HG03045 (cell line): ENCODE measurements at regions not wholly inside any gene's neighbourhood (a gene's known extent, or its start where the extent isn't known, plus 50 kb on each side); places are given as distances from the start of the nearest gene placed in this dataset.

Experiments used
- ATAC-seq: cut with Tn5 transposase; IDR thresholded peaks from one replicate; pipeline ENCODE4 v1.9.1; 2021; ENCODE audit warnings: mild to moderate bottlenecking, moderate library complexity; ENCODE audit not compliant: unreplicated experiment

DNA sequence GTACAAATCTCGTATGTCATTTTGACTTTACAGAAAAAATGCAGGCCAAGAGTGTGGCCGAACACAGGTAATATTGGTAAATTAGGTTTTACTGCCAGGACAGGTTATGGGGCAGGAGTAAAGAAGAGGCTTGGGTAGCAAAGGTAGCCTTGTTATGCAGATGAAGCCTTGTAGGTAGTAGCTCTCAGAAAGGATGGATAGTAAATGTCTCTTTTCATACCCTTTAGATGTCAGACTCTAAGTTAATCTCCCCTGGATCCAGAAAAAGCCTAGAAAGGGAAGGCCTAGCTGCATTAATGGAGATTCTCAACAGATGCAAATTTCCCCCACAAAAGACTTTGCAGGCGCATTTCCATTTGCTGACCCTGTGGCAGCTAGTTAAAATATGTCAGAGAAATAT lies 1445.1 kb upstream of the CADM2 start:
- no peak for ATAC-seq

DNA sequence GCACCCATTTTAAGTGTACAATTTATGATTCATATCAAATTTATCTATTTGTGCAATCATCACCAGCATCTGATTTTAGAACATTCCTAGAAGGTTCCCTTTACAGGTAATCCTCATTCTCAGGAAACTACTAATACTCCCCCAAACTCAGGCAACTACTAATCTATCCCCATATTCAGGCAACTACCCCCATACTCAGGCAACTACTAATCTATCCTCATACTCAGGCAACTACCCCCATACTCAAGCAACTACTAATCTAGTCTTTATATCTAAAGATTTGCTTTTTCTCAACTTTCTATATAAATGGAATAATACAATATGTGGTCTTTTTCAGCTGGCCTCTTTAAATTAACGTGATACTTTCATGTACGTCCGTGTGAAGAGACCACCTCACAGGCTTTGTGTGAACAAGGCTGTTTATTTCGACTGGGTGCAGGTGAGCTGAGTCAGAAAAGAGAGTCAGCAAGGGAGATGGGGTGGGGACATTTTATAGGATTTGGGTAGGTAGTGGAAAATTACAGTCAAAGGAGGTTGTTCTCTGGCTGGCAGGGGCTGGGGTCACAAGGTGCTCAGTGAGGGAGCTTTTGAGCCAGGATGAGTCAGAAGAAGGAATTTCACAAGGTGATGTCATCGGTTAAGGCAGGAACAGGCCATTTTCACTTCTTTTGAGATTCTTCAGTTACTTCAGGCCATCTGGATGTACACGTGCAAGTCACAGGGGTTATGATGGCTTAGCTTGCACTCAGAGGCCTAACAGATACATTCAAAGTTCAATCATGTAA lies 1444.5 kb upstream of the CADM2 start:
- no peak for ATAC-seq

DNA sequence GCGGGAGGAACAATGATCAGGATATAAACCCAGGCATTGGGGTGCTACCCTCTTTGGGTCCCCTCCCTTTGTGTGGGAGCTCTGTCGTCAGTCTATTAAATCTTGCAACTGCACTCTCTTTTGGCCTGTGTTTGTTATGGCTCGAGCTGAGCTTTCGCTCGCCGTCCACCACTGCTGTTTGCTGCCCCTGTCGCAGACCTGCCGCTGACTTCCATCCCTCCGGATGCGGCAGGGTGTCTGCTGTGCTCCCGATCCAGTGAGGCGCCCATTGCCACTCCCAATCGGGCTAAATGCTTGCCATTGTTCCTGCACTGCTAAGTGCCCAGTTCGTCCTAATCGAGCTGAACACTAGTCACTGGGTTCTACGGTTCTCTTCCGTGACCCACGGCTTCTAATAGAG lies 1443.7 kb upstream of the CADM2 start:
- no peak for ATAC-seq

DNA sequence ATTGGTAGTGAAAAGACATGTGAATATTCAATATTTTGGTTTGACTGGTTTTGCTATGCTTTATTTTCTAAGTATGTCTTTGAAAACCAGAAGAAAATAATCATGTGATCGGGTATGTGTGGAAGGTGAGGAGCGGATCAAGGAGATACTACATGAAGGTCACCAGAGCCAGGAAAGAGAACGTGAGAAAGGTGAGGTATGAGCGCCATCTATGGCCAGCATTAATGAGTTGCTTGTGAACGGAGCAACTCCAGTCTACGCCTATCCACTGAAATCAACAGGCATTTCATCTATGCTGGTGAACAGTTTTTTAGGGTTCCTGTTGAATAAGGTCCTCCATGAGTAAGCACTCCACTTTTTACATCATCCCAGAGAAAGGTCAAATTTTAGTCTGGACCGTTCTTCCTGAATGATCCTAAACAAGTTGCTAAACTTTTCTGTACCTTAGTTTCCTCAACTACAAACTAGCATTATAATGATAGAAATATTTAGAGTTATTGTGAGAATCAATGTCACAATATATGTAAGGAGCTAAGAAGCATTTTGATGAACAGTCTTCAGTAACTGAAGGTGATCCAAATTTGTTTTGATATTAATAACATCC lies 1435.2 kb upstream of the CADM2 start:
- ATAC-seq: peak; percentile 67

DNA sequence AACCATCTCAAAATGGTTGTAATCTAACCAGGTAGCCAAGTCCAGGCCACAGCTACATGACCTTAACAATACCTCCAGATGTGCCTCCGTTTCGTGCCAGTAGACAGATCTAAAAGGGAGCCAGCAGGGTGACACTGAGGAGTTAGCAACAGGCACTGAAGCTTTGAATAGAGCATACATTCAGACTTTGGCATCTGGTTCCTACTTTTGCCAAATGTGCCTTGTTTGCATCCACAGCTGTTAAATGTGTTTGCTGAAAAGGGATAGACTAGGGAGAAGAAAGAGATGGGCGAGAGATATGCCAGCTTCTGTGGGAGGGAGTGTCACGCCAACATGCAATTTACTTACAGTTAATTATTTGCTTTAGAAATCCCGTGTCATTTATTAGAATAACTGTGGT lies 1433.9 kb upstream of the CADM2 start:
- ATAC-seq: no peak

DNA sequence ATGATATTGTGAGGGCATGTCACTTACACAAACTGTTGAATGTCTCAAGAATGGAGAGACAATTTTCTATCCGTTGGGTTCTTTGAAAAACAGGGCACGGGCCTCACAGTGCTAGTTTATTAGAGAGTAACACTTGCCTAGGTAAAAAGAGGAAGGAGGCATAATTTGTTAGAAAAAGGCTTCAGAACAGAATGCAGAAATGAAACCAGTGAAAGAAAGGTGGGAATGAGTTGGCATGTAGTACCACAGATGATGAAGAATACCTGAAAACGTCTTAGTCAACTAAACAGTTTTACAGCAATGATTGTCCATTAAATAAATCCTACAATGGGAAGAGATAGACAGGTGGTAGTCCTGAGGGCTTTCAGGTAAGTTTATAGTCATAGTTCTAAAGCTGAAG lies 1399.7 kb upstream of the CADM2 start:
- no peak for ATAC-seq

DNA sequence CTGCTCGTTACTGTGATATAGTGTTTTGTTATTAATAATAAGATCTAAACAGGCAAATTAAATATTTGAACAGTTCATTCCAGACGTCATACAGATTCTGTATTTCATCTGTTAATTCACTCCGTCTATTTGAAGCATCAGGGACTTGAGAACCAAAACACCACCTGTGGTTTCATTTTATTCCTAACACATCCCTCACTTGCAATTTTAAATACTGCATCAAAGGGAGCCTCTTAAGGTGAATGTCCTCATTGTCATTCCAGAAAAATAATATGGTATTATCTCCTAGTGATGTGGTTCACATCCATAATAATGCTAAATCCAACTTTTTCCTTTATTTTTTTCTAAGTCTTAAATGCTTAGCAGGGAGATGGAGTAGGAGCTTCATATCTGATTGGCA lies 1390.9 kb upstream of the CADM2 start:
- no peak for ATAC-seq

DNA sequence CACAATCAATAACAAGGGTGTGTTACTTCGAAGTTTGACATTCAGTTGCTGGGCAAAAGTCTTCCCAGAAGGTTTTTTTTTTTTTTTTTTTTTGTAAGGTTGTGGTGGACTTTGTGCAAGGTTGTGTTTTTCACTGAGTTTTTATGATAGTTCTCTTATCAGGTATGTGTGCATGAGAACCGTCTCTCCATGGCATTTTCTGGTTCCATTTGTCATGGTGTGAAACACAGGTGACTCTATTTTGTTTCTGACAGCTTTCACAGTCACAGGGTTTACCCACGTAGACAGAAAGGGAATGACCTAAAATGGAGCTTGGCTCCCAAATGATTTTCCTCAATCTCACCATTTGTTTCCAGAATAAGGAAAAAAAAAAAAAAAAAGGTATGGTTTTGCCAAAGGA lies 1377.2 kb upstream of the CADM2 start:
- ATAC-seq: no peak

DNA sequence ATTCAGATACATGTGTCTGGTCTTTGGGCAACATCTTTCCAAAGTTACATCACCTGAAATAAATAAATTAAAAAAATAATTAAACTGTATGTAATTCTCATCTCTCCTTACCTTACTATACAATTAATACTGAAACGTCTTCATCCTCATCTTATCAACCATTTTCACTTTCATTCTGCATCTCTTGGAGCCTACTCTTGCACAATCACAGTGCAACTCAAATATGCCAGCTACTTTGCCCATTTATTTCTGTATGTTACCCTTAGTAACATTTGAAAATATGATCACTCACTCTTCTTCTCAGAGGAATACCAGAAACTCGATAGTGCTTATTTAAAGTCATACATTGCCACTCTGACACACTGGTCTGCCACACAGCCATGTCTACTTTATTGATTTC lies 1357.1 kb upstream of the CADM2 start:
- no peak for ATAC-seq

DNA sequence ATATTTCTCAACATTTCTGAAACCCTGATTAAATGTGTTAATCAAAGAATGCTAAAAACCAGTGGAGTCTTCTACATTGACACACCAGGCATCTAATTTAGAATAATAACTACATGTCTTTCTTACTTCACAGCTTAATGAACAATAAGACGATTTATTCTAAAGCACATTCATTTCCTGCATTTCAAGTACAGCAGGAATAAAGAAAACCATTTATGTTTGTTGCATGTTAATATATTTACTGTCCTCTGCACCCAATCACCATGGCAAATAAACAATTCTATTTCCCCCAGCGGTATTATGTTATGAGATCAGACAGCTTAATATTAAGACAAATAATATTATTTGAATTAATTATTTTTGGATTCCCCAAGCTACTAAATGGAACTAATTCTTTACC lies 1336.3 kb upstream of the CADM2 start:
- no peak for ATAC-seq

DNA sequence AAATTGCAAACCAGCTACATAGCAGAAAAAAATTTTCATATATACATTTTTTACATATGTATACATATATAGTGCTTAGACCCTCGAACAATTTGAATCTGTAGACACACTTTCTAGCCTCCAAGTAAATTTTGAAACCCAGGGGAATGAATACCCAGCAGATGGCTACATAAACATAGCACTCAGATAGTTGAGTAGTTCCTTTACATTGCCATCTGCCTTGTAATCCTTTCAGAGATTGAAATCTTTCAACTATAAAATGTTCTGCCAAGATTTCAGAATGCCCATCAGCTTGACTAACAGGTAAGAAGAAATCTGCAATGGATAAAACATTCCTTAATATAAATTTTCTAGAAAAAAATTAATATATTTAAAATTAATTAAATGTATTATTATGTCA lies 1333.5 kb upstream of the CADM2 start:
- no peak for ATAC-seq

DNA sequence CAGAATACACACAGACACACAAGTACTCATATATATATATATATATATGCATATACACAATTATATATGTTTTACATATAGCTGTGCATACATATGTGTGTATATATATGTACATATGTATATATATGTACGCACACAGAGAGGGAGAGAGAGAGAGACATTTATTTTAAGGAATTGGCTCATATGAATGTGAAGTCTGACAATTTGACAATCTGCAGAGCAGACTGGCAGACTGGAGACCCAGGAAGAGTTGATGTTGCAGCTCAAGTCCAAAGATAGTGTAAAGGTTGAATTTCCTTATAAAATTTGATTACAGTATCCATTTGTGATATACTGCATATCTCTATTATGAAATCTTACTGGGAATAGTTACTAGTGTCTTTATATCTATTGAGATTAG lies 1330.3 kb upstream of the CADM2 start:
- ATAC-seq: no peak

DNA sequence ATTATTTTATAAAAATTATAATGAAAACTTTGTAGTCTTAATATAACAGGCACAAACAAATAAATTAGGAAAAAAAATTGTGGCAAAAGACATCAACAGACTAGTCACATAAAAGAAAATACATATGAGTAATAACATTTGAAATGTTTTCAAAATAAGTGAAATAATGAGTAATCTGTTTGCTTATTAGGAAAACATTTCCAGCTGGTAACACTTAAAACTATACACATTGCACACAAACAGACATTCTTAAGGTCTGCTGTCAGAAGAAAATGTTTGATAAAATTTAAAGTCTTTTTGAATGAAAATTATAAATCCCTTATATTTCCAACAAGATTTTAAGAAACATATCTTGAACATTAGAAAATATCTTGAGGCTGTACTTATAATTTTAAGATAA lies 1326.3 kb upstream of the CADM2 start:
- no peak for ATAC-seq

DNA sequence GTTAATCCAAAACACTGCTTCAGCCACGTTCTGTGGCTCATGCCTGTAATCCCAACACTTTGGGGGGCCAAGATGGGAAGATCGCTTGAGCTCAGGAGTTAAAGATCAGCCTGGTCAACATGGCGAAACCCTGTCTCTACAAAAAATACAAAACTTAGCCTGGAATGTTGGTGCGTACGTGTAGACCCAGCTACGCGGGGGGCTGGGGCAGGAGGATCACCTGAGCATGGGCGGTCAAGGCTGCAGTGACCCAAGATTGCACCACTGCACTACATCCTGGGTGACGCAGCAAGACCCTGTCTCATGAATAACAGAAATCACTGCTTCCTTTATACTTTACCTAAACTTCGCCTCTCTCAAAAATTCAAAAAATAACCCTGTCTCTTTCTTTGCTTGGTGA lies 1325.0 kb upstream of the CADM2 start:
- no peak for ATAC-seq

DNA sequence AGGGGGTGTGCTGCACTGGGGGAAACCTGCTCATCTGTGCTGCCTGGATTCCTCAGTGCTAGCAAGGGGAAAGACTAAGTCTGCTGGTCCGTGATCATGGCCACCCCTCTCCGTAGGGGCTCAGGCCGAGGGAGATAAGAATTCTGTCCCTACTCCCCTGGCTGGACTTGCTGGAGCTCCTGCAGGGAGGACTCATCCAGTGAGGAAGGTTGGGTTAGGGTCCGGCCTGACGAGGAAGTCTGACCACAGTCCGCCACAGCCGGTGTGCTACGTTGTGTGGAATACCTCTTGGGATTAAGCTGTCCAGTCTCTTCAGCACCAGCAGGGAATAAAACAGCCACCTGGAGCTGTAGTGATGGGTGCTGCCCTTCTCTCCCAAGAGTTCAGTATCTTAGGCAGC lies 1309.1 kb upstream of the CADM2 start:
- no peak for ATAC-seq

DNA sequence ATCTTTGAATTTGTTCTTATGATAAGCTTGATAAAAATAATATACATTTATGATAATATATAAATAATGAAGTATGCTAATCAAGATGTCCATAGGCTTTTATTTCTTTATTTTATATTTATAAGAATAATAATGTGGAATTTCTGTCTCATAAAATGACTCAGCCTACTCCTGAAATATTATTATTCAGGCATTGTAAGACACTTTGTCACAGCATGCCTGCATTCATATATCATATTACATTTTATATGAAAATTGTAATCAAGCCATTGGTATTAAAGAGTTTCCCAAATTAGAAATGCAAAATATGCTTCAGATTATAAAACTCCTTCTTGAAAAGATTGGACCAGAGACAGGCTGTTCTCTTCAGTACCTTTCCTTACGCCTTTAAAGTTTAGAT lies 1303.7 kb upstream of the CADM2 start:
- no peak for ATAC-seq

DNA sequence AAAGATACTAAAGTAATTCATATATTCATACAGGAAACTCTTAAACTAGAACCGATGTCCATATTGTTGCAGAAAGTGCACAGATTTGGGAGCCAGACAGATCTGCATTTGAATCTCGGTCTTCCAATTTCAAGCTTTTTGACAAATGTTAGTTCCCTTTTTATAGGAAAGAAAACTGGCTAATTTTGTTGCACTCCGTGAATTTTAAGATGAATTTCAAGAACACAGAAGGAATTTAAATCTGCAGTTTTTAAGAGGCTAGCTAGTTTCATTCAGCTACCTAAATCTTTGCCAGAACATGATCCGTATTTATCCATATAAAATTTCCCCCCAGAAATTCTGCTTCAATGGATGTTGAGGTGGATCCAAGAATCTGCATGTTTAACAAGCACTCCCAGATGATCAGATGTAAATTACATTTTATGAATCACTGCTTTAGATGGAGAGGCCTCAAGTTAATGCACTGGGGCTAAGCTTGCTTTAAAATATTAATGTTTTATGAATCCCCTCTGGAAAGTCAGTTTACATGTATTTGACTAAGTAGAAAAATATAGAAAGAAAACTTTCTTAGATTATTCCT lies 1296.3 kb upstream of the CADM2 start:
- no peak for ATAC-seq

DNA sequence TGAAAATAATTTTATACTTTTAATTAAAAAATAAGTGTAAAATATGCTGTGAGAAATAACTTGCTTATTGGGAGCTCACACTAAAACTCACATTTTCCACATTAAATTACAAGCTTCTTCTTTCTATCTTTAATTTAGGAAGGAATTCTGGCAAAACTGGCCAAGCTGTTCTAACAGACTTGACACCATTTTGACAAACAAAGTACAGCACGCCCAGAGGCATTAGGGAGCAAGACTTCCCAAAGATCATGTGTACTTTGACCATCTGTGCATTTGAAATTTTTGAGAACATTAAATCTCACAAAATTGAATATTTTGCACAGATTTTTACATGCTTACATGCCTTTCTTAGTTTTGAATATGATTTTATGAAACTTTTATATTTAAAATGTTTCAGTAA lies 1288.4 kb upstream of the CADM2 start:
- no peak for ATAC-seq

DNA sequence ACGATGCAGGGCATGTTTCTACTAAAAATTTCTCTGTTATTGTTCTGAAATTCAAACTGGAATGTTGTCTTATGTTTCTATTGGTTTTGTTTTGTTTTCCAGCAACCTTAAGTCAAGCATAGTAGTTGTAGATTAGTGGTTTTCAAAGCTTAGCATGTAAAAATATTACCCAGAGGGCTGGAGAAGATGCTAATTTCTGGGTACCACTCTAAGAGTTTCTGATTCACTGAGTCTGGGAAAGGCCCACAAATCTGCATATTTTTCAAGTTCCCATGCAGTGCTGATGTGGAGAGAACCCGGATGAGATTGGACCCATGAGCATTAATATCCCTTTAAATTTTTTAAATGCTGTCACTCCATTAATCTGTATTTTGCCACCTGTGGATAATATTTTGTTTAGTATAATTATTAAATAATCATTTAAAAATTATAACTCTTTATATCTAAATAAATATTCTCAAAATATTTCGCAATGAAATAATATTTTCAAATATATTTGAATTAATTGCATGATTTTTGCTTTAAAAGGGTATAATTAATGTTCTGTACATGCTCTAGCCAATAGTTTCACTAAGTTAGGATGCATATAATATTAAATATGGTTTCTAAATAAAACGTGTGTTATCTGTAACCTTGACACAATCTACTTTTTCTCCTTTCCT lies 1274.7 kb upstream of the CADM2 start:
- no peak for ATAC-seq

DNA sequence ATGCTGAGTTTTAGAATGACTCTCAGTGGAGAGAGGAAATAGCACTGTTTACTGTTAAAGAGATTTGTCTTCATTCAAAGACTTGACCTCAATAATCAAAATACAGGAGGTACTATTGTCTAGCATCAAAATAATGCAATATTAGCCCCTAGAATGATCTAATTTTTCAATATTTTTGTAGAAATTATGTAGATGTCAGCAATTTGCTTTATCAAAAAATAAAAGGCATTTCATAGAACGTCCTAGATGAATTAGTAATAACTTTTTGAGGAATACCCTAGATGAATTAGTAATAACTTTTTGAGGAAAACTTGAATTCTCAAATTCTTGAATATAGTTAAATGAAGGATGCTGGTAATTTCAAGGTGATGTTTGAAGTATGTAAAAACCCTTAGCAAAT lies 1252.1 kb upstream of the CADM2 start:
- ATAC-seq: no peak

DNA sequence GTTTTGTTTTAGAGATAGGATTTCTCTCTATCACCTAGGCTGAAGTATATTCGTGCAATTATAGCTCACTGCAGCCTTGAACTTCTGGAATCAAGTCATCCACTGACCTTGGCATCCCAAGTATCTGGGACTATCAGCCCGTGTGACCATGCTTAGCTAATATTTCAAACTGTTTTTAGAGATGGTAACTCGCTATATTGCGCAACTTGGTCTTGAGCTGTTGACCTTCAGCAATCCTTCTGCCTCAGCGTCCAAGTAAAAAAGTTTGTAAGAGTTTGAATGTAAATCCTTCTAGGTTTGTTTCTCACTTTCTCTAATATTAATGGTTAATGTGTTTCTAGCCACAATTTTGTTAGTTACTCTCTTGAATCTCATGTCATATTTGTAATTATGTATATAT lies 1243.5 kb upstream of the CADM2 start:
- ATAC-seq: no peak

DNA sequence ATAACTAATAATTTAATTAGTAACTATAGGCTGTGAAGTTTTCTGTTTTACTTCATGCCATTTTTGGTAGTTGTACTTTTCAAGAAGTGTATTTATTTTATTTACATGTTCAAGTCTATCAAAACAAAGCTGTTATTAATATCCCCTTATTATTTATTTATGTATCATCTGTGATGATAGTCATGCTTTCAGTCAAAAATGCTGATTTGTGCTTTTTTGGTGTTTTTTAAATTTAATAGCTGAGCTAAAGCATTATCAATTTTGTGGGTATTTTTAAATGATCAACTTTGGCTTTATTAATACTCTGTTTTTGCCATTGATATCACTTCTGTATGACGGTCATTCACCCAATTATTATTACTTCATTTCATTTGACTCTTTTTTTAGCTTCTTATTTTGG lies 1229.2 kb upstream of the CADM2 start:
- no peak for ATAC-seq
